ENCODE measurements at regions not wholly inside any gene's neighbourhood (a gene's known extent, or its start where the extent isn't known, plus 50 kb on each side); places are given as distances from the start of the nearest gene placed in this dataset.
"Not testable (repeated sequence)": the region's sequence is repeated elsewhere in the genome, so short reads cannot be mapped to it uniquely, and the experiment has no call there.

- DNase-seq (ENCODE audit: low spot score): not testable (repeated sequence)
Observed at GRCh38 chr21:14008436-14008835, 202.3 kb downstream of the LIPI start.

- not testable (repeated sequence) for DNase-seq (ENCODE audit: low spot score)
Observed at GRCh38 chr21:14008006-14008405, 202.7 kb downstream of the LIPI start.

GRCh38 chr21:14006144-14006543 lies 204.6 kb downstream of the LIPI start:
- not testable (repeated sequence) for DNase-seq (ENCODE audit: low spot score)

- DNase-seq (ENCODE audit: low spot score): not testable (repeated sequence)
Observed at GRCh38 chr21:13986996-13987958, 223.5 kb downstream of the LIPI start.

- DNase-seq (ENCODE audit: low spot score): not testable (repeated sequence)
Observed at GRCh38 chr21:13985865-13986863, 224.6 kb downstream of the LIPI start.

- not testable (repeated sequence) for DNase-seq (ENCODE audit: low spot score)
Observed at GRCh38 chr21:13985137-13985864, 225.5 kb downstream of the LIPI start.

GRCh38 chr21:13984728-13985127 lies 226.0 kb downstream of the LIPI start:
- not testable (repeated sequence) for DNase-seq (ENCODE audit: low spot score)

- DNase-seq (ENCODE audit: low spot score): not testable (repeated sequence)
Observed at GRCh38 chr21:13981176-13982087, 229.3 kb downstream of the LIPI start.

GRCh38 chr21:13980115-13980662 lies 230.6 kb downstream of the LIPI start:
- DNase-seq (ENCODE audit: low spot score): not testable (repeated sequence)

GRCh38 chr21:13979608-13980007 lies 231.1 kb downstream of the LIPI start:
- not testable (repeated sequence) for DNase-seq (ENCODE audit: low spot score)

- DNase-seq (ENCODE audit: low spot score): not testable (repeated sequence)
Observed at GRCh38 chr21:13974582-13974981, 236.2 kb downstream of the LIPI start.

- not testable (repeated sequence) for DNase-seq (ENCODE audit: low spot score)
Observed at GRCh38 chr21:13969853-13970252, 240.9 kb downstream of the LIPI start.

- DNase-seq (ENCODE audit: low spot score): not testable (repeated sequence)
Observed at GRCh38 chr21:13969002-13969401, 241.8 kb downstream of the LIPI start.

- DNase-seq (ENCODE audit: low spot score): not testable (repeated sequence)
Observed at GRCh38 chr21:13963259-13963658, 247.5 kb downstream of the LIPI start.

- no peak for DNase-seq (ENCODE audit: low spot score)
Observed at GRCh38 chr21:13937236-13937635, 273.5 kb downstream of the LIPI start.

GRCh38 chr21:13936033-13936937 lies 274.5 kb downstream of the LIPI start:
- DNase-seq (ENCODE audit: low spot score): not testable (repeated sequence)

GRCh38 chr21:13935396-13936032 lies 275.2 kb downstream of the LIPI start:
- DNase-seq (ENCODE audit: low spot score): not testable (repeated sequence)

- not testable (repeated sequence) for DNase-seq (ENCODE audit: low spot score)
Observed at GRCh38 chr21:13934887-13935342, 275.8 kb downstream of the LIPI start.

Data from NAMALWA (cell line).